ENCODE measurements at regions not wholly inside any gene's neighbourhood (a gene's known extent, or its start where the extent isn't known, plus 50 kb on each side); places are given as distances from the start of the nearest gene placed in this dataset.

DNA sequence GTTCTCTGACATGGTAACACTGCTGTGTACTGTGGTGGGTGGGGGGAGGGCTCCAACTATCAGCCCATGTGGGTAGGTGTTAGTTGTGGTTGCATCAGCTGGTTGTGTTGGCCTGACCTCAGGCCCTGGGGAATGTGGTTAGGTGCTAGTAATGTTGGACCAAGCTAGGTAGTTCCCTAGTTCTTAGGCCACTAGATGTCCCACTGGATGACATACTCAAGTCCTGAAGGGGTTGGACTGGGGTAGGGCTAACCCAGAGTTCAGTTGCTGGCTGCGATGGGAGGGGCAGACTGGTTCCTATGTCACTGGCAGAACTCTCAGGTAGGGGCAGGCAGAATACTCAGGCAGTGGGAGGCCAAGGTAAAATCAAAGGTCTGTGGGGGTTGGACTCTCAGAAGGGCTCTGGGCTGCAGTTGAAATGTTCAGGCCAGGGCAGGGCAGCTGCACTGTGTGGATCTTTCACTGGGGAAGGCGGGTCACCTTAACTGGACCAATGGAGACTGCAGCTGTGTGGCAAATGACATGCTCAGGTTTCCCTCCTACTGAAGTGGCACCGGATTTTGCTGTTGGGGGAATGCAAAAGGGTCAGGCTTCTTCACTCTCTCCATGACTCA, 870.7 kb downstream of the LRRIQ3 start:
- TF ChIP-seq, protein P1, sequence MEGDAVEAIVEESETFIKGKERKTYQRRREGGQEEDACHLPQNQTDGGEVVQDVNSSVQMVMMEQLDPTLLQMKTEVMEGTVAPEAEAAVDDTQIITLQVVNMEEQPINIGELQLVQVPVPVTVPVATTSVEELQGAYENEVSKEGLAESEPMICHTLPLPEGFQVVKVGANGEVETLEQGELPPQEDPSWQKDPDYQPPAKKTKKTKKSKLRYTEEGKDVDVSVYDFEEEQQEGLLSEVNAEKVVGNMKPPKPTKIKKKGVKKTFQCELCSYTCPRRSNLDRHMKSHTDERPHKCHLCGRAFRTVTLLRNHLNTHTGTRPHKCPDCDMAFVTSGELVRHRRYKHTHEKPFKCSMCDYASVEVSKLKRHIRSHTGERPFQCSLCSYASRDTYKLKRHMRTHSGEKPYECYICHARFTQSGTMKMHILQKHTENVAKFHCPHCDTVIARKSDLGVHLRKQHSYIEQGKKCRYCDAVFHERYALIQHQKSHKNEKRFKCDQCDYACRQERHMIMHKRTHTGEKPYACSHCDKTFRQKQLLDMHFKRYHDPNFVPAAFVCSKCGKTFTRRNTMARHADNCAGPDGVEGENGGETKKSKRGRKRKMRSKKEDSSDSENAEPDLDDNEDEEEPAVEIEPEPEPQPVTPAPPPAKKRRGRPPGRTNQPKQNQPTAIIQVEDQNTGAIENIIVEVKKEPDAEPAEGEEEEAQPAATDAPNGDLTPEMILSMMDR (IDR thresholded peaks at IDR 0.05) = no peak
- TF ChIP-seq POLR2A (IDR thresholded peaks at IDR 0.05) = no peak

Data from sigmoid colon (tissue), 3 donors.